GM06990 (cell line): ENCODE measurements at regions not wholly inside any gene's neighbourhood (a gene's known extent, or its start where the extent isn't known, plus 50 kb on each side); places are given as distances from the start of the nearest gene placed in this dataset.
"Not testable (repeated sequence)": the region's sequence is repeated elsewhere in the genome, so short reads cannot be mapped to it uniquely, and the experiment has no call there.

Source experiments
- DNase-seq: peaks from one replicate; pipeline ENCODE4 v3.0.0-alpha.2; 2011; ENCODE audit not compliant: insufficient read length; ENCODE audit errors: extremely low read depth
- H3K27me3 ChIP-seq: replicated peaks from 2 replicates; pipeline ENCODE4 v1.6.0; 2011; ENCODE audit warnings: low read length; ENCODE audit not compliant: control insufficient read depth, insufficient read depth
- H3K36me3 ChIP-seq: 2 replicates; pipeline ENCODE4 v1.5.1; 2011; ENCODE audit warnings: low read length; ENCODE audit not compliant: control insufficient read depth, insufficient read depth
- H3K4me3 ChIP-seq: replicated peaks from 2 replicates; pipeline ENCODE4 v1.5.1; 2011; ENCODE audit warnings: low read depth, mild to moderate bottlenecking, control low read depth, low read length
- CTCF ChIP-seq: IDR thresholded peaks from 2 replicates; pipeline ENCODE4 v1.5.1; 2011; ENCODE audit warnings: low read length, control low read depth, mild to moderate bottlenecking, inconsistent platforms; ENCODE audit not compliant: insufficient read depth, poor library complexity, severe bottlenecking

- no peak for TF ChIP-seq CTCF
- Histone ChIP-seq H3K36me3 (no peaks in the 10 kb centered on the region), H3K4me3 (no peak overlapping the region), H3K27me3 (no peaks in the 10 kb centered on the region)
- DNase-seq, result no peak
Observed at GRCh38 chr1:169051171-169051570, 55.3 kb upstream of the ATP1B1 start.

GRCh38 chr1:169052171-169052570 lies 54.3 kb upstream of the ATP1B1 start:
- H3K36me3 ChIP-seq, H3K27me3 ChIP-seq, H3K4me3 ChIP-seq, DNase-seq: not testable (repeated sequence)

- no peak for DNase-seq
- no peaks in the 10 kb centered on the region for H3K36me3 ChIP-seq
- H3K27me3 ChIP-seq, result no peaks in the 10 kb centered on the region
- no peak for TF ChIP-seq CTCF
- no peak overlapping the region for H3K4me3 ChIP-seq
Observed at GRCh38 chr1:169052727-169053126, 53.8 kb upstream of the ATP1B1 start.

GRCh38 chr1:169053196-169053595 lies 53.3 kb upstream of the ATP1B1 start:
- Histone ChIP-seq H3K4me3 (no peak overlapping the region), H3K27me3 (no peaks in the 10 kb centered on the region), H3K36me3 (no peaks in the 10 kb centered on the region)
- no peak for TF ChIP-seq CTCF
- no peak for DNase-seq
